WTC11 (cell line): ENCODE measurements at regions not wholly inside any gene's neighbourhood (a gene's known extent, or its start where the extent isn't known, plus 50 kb on each side); places are given as distances from the start of the nearest gene placed in this dataset.

ENCODE experiments used
- TF ChIP-seq, protein P1 (sequence below): fragments of 200-600 bp; IDR thresholded peaks from 2 replicates; pipeline ENCODE4 v1.8.0; 2022; ENCODE audit warnings: antibody characterized with exemption
- TF ChIP-seq, protein P2 (sequence below): sonication (generic); formaldehyde crosslinking; IDR thresholded peaks from 2 replicates; pipeline ENCODE4 v1.8.1; 2022; ENCODE audit warnings: low read depth, missing genetic modification reagents, borderline replicate concordance

DNA sequence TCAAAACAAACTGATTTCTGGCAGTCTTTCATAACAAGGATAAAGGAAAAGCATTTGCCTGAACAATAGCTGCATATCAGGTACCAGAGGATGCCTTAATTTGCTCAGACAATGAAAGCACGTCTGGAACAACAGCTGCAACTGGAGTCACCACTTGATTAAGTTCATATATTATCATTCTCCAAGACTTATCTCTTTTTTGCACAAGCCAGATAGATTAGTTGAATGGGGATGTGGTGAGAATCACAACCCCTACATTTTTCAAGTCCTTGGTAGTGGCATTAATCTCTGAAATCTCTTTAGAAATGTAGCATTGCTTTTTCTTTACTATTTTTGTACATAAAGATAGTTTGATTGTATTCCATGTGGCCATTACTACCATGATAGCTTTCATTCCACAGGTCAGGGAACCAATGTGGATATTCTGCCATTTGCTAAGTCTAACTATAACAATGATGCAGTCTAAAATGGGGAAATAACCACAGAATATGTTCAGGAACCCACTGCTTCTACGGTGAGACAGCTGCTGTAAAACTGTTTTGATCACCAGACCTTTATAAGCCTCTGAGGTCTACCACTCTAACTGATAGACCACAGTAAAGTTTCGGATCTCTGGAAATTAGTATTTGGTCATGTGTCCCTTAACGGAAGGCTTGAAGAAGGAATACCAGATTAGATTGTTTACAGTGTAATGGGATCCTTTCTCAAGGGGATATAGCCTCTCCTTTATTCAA, 1176.2 kb downstream of the DNAJB9 start:
- TF ChIP-seq, protein P1, sequence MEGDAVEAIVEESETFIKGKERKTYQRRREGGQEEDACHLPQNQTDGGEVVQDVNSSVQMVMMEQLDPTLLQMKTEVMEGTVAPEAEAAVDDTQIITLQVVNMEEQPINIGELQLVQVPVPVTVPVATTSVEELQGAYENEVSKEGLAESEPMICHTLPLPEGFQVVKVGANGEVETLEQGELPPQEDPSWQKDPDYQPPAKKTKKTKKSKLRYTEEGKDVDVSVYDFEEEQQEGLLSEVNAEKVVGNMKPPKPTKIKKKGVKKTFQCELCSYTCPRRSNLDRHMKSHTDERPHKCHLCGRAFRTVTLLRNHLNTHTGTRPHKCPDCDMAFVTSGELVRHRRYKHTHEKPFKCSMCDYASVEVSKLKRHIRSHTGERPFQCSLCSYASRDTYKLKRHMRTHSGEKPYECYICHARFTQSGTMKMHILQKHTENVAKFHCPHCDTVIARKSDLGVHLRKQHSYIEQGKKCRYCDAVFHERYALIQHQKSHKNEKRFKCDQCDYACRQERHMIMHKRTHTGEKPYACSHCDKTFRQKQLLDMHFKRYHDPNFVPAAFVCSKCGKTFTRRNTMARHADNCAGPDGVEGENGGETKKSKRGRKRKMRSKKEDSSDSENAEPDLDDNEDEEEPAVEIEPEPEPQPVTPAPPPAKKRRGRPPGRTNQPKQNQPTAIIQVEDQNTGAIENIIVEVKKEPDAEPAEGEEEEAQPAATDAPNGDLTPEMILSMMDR, result no peak
- TF ChIP-seq, protein P2, sequence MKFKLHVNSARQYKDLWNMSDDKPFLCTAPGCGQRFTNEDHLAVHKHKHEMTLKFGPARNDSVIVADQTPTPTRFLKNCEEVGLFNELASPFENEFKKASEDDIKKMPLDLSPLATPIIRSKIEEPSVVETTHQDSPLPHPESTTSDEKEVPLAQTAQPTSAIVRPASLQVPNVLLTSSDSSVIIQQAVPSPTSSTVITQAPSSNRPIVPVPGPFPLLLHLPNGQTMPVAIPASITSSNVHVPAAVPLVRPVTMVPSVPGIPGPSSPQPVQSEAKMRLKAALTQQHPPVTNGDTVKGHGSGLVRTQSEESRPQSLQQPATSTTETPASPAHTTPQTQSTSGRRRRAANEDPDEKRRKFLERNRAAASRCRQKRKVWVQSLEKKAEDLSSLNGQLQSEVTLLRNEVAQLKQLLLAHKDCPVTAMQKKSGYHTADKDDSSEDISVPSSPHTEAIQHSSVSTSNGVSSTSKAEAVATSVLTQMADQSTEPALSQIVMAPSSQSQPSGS (CRISPR knock-in tag), result no peak
